ENCODE measurements at regions not wholly inside any gene's neighbourhood (a gene's known extent, or its start where the extent isn't known, plus 50 kb on each side); places are given as distances from the start of the nearest gene placed in this dataset.
"Not testable (repeated sequence)": the region's sequence is repeated elsewhere in the genome, so short reads cannot be mapped to it uniquely, and the experiment has no call there.

DNA sequence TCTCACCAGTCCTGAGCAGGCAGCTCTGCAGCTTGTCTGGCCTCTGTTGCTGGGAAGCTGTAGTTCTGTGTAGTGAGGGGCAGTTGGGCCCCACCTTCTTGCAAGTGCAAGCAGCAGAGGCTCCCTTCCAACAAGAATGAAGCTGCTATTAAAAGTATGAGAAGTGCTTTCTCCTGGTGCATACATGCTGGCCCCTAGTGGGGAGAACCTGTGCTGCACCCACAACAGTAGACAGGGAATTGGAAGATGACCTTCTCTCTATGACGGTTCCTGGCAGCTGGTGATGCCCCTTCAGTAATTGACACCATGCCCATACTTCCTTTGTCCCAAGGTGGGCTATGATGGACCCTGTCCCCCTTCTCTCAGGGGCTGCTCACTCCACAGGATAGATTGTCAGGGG is 141.5 kb downstream of the SPIN4 start:
- H3K4me1 Mint-ChIP-seq (ENCODE audit: low read depth); H3K9me3 Mint-ChIP-seq; H3K36me3 Mint-ChIP-seq (ENCODE audit: low read depth); H3K27ac Mint-ChIP-seq; DNase-seq; H3K27me3 Mint-ChIP-seq; H3K4me3 Mint-ChIP-seq: not testable (repeated sequence)

DNA sequence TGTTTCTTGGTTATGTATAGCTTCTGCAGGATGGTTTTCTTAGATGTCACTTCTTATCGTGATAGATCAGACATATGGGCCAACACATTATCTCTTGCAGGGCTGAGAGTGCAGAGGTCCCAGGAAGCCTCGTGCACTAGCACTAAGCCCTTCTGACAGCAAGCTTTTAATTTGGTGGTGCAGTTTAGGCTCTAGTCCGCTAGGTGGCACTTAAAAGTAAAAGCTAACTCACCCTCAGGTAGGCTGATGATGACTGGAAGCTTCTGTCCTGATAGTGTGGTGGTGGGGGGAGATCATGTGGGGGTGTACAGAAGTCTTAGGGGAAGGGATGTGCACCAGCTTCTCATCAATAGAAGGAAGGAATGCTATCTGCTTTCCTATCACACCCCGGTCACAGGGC is 142.0 kb downstream of the SPIN4 start:
- not testable (repeated sequence) for H3K4me1 Mint-ChIP-seq (ENCODE audit: low read depth); H3K4me3 Mint-ChIP-seq; H3K36me3 Mint-ChIP-seq (ENCODE audit: low read depth); H3K27me3 Mint-ChIP-seq; DNase-seq; H3K9me3 Mint-ChIP-seq; H3K27ac Mint-ChIP-seq

DNA sequence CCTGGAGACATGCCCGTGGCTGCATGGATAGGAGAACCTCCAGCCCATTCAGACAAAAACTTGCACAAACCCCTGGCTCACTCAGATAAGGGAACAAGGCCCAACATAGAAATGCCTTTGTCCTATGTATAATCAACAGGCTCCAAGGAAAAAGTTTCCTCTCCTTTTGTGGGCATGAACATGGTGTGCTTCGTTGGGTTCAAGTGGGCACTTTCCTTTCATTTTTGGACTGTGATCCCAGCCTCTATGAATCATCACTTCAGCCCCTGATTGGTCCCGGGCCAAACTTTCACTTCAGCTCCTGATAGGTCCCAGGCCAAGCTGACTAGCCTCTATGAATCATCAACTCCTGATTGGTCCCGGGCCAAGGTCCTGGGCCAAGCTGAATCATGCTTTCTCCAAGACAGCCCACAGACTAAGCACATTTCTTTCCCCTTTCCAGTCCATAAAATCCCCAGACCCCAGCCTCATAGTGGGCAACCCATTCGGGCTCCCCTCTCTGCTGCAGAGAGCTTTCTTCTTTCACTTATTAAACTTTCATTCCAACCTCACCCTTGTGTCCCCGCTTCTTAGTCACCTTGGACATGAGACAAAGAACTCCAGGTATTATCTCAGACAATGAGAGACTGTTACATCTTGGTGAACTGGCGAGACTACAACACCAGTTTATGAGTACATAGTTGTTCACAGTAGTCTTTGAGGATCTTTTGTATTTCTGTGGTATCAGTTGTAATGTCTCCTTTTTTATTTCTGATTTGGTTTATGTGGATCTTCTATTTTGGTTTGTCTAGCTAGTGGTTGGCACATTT is 146.7 kb downstream of the SPIN4 start:
- H3K36me3 Mint-ChIP-seq (ENCODE audit: low read depth); H3K9me3 Mint-ChIP-seq: not testable (repeated sequence)

GRCh38 chrX:63201987-63202386 is 149.1 kb downstream of the SPIN4 start:
- H3K9me3 Mint-ChIP-seq; DNase-seq; H3K36me3 Mint-ChIP-seq (ENCODE audit: low read depth); H3K4me1 Mint-ChIP-seq (ENCODE audit: low read depth); H3K27me3 Mint-ChIP-seq; H3K4me3 Mint-ChIP-seq; H3K27ac Mint-ChIP-seq: not testable (repeated sequence)

More for the DNA sequence above, 146.7 kb downstream of the SPIN4 start:
- not testable (repeated sequence) for H3K4me1 Mint-ChIP-seq (ENCODE audit: low read depth); DNase-seq; H3K4me3 Mint-ChIP-seq; H3K27me3 Mint-ChIP-seq; H3K27ac Mint-ChIP-seq

GRCh38 chrX:63198693-63199092 is 152.4 kb downstream of the SPIN4 start:
- H3K36me3 Mint-ChIP-seq (ENCODE audit: low read depth); H3K27me3 Mint-ChIP-seq; H3K4me1 Mint-ChIP-seq (ENCODE audit: low read depth); H3K27ac Mint-ChIP-seq; H3K4me3 Mint-ChIP-seq; H3K9me3 Mint-ChIP-seq; DNase-seq: not testable (repeated sequence)

GRCh38 chrX:63192366-63193041 is 158.6 kb downstream of the SPIN4 start:
- not testable (repeated sequence) for H3K9me3 Mint-ChIP-seq; DNase-seq; H3K36me3 Mint-ChIP-seq (ENCODE audit: low read depth); H3K4me3 Mint-ChIP-seq; H3K27ac Mint-ChIP-seq; H3K27me3 Mint-ChIP-seq; H3K4me1 Mint-ChIP-seq (ENCODE audit: low read depth)

- H3K4me1 Mint-ChIP-seq (ENCODE audit: low read depth): no peaks in the 10 kb centered on the region
Observed at GRCh38 chrX:63186137-63186536, 165.0 kb downstream of the SPIN4 start.

DNA sequence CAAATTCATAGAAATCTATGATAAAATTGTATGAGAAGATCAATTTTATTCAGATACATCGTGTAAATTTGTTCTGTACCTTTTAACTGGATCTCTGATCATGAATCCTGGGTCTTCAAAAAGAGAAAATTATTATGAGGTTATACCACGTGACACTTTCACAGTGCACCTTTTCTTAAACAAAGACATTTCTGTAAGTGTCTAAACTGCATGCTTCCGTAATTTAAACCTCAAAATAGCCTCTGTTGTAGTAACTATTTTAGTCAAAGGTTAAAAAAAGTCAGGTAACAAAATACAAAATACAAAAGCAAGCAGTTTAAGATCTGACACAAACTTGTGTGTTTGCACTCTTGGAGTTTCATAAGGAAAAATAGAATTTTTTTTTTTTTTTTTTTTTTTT is 171.3 kb downstream of the SPIN4 start:
- H3K4me3 Mint-ChIP-seq; H3K27ac Mint-ChIP-seq; H3K4me1 Mint-ChIP-seq (ENCODE audit: low read depth); H3K9me3 Mint-ChIP-seq; H3K36me3 Mint-ChIP-seq (ENCODE audit: low read depth); DNase-seq; H3K27me3 Mint-ChIP-seq: not testable (repeated sequence)

More at GRCh38 chrX:63186137-63186536, 165.0 kb downstream of the SPIN4 start:
- Mint-ChIP-seq H3K4me3 (no peak overlapping the region), H3K36me3 (ENCODE audit: low read depth) (no peaks in the 10 kb centered on the region), H3K27ac (no peak overlapping the region), H3K9me3 (peaks cover 2% of the 10 kb centered on the region), H3K27me3 (no peaks in the 10 kb centered on the region)
- DNase-seq: no peak

GRCh38 chrX:63176578-63176977 is 174.6 kb downstream of the SPIN4 start:
- not testable (repeated sequence) for DNase-seq; H3K27ac Mint-ChIP-seq; H3K4me1 Mint-ChIP-seq (ENCODE audit: low read depth)

DNA sequence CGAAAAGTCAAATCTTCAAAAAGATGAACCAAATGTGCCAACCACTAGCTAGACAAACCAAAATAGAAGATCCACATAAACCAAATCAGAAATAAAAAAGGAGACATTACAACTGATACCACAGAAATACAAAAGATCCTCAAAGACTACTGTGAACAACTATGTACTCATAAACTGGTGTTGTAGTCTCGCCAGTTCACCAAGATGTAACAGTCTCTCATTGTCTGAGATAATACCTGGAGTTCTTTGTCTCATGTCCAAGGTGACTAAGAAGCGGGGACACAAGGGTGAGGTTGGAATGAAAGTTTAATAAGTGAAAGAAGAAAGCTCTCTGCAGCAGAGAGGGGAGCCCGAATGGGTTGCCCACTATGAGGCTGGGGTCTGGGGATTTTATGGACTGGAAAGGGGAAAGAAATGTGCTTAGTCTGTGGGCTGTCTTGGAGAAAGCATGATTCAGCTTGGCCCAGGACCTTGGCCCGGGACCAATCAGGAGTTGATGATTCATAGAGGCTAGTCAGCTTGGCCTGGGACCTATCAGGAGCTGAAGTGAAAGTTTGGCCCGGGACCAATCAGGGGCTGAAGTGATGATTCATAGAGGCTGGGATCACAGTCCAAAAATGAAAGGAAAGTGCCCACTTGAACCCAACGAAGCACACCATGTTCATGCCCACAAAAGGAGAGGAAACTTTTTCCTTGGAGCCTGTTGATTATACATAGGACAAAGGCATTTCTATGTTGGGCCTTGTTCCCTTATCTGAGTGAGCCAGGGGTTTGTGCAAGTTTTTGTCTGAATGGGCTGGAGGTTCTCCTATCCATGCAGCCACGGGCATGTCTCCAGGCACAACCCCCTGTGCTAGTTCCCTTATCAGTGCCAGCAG is 177.1 kb downstream of the SPIN4 start:
- H3K4me3 Mint-ChIP-seq; DNase-seq; H3K27me3 Mint-ChIP-seq; H3K36me3 Mint-ChIP-seq (ENCODE audit: low read depth); H3K4me1 Mint-ChIP-seq (ENCODE audit: low read depth); H3K27ac Mint-ChIP-seq; H3K9me3 Mint-ChIP-seq: not testable (repeated sequence)

More at GRCh38 chrX:63176578-63176977, 174.6 kb downstream of the SPIN4 start:
- not testable (repeated sequence) for H3K36me3 Mint-ChIP-seq (ENCODE audit: low read depth); H3K27me3 Mint-ChIP-seq; H3K4me3 Mint-ChIP-seq; H3K9me3 Mint-ChIP-seq

DNA sequence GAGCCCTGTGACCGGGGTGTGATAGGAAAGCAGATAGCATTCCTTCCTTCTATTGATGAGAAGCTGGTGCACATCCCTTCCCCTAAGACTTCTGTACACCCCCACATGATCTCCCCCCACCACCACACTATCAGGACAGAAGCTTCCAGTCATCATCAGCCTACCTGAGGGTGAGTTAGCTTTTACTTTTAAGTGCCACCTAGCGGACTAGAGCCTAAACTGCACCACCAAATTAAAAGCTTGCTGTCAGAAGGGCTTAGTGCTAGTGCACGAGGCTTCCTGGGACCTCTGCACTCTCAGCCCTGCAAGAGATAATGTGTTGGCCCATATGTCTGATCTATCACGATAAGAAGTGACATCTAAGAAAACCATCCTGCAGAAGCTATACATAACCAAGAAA is 181.7 kb downstream of the SPIN4 start:
- H3K9me3 Mint-ChIP-seq; H3K27ac Mint-ChIP-seq; H3K4me3 Mint-ChIP-seq; DNase-seq; H3K27me3 Mint-ChIP-seq; H3K36me3 Mint-ChIP-seq (ENCODE audit: low read depth); H3K4me1 Mint-ChIP-seq (ENCODE audit: low read depth): not testable (repeated sequence)

GRCh38 chrX:63168949-63169348 is 182.2 kb downstream of the SPIN4 start:
- H3K27ac Mint-ChIP-seq; H3K4me1 Mint-ChIP-seq (ENCODE audit: low read depth); H3K27me3 Mint-ChIP-seq; H3K4me3 Mint-ChIP-seq; H3K36me3 Mint-ChIP-seq (ENCODE audit: low read depth); H3K9me3 Mint-ChIP-seq; DNase-seq: not testable (repeated sequence)

- DNase-seq; H3K27ac Mint-ChIP-seq; H3K4me3 Mint-ChIP-seq; H3K36me3 Mint-ChIP-seq (ENCODE audit: low read depth); H3K27me3 Mint-ChIP-seq; H3K4me1 Mint-ChIP-seq (ENCODE audit: low read depth); H3K9me3 Mint-ChIP-seq: not testable (repeated sequence)
Observed at GRCh38 chrX:63167002-63167401, 184.1 kb downstream of the SPIN4 start.

DNA sequence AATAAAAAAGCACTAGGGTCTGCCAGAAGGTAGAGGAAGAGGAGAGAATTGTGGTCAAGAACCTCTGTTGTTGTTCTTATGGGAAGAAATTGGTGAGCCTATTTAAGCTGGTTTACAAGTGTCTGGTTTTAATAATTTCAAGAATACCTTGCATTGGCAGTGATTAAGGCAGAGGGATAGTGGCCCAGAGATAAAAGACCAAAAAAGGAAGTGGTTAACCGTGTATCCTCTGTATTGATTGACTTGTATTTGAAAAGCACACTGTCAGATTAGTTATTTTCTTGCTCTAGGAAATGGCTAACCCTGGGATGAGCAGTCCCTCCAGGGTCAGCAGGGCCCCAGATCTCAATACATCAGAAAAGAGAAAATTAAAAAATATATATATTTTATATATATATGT is 190.1 kb downstream of the SPIN4 start:
- DNase-seq; H3K4me1 Mint-ChIP-seq (ENCODE audit: low read depth); H3K9me3 Mint-ChIP-seq; H3K36me3 Mint-ChIP-seq (ENCODE audit: low read depth); H3K27me3 Mint-ChIP-seq; H3K4me3 Mint-ChIP-seq; H3K27ac Mint-ChIP-seq: not testable (repeated sequence)

DNA sequence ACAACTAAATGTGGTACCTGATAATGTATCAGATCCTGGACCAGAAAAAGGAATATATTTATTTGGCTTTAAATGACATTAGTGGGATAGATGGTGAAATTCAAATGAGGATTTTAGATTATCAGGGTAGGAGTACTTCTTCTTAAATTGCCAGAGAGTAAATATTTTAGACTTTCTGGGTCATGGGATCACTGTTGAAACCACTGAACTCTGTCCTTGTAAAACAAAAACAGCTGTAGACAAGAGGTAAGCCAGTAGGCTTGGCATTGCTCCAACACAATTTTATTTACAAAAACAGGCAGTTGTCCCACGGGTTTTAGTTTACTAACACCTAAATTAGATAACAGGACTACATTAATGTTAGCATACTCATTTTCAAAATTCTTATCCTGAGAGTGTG is 190.8 kb downstream of the SPIN4 start:
- DNase-seq; H3K4me1 Mint-ChIP-seq (ENCODE audit: low read depth); H3K36me3 Mint-ChIP-seq (ENCODE audit: low read depth); H3K27ac Mint-ChIP-seq; H3K9me3 Mint-ChIP-seq; H3K27me3 Mint-ChIP-seq; H3K4me3 Mint-ChIP-seq: not testable (repeated sequence)
